ENCODE measurements at regions not wholly inside any gene's neighbourhood (a gene's known extent, or its start where the extent isn't known, plus 50 kb on each side); places are given as distances from the start of the nearest gene placed in this dataset.

DNA sequence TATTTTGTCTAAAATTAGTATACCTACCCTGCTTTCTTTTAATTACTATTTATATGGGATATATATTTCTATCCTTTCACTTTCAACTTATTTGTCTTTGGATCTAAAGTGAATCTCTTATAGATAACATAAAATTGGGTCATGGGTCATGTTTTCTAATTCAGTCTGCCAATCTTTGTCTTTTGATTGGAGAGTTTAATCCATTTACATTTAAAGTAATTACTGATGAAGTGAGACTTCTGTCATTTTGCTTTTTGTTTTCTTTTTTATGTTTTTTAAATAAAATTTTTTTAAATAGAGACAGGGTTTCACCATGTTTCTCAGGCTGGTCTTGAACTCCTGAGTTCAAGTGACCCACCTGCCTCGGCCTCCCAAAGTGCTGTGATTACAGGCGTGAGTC is 50.5 kb upstream of the PRDM1 start:
- DNase-seq (ENCODE audit: low spot score in 2 of 2) = no peak
- TF ChIP-seq POLR2A (IDR thresholded peaks at IDR 0.05) (no peak), EP300 (IDR thresholded peaks at IDR 0.05) (no peak)
- TF ChIP-seq, protein P1, sequence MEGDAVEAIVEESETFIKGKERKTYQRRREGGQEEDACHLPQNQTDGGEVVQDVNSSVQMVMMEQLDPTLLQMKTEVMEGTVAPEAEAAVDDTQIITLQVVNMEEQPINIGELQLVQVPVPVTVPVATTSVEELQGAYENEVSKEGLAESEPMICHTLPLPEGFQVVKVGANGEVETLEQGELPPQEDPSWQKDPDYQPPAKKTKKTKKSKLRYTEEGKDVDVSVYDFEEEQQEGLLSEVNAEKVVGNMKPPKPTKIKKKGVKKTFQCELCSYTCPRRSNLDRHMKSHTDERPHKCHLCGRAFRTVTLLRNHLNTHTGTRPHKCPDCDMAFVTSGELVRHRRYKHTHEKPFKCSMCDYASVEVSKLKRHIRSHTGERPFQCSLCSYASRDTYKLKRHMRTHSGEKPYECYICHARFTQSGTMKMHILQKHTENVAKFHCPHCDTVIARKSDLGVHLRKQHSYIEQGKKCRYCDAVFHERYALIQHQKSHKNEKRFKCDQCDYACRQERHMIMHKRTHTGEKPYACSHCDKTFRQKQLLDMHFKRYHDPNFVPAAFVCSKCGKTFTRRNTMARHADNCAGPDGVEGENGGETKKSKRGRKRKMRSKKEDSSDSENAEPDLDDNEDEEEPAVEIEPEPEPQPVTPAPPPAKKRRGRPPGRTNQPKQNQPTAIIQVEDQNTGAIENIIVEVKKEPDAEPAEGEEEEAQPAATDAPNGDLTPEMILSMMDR (IDR thresholded peaks at IDR 0.05) = no peak
- Histone ChIP-seq H3K36me3 (no peaks in the 10 kb centered on the region), H3K27me3 (no peaks in the 10 kb centered on the region), H3K4me1 (no peaks in the 10 kb centered on the region), H3K9me3 (peaks cover 0 to 14% (median 0%) of the 10 kb centered on the region in 4 donors), H3K27ac (no peak overlapping the region), H3K4me3 (no peak overlapping the region)
- 82 to 99% methylated on average over 2 of the region's 2 CpGs for WGBS, 2 donors

DNA sequence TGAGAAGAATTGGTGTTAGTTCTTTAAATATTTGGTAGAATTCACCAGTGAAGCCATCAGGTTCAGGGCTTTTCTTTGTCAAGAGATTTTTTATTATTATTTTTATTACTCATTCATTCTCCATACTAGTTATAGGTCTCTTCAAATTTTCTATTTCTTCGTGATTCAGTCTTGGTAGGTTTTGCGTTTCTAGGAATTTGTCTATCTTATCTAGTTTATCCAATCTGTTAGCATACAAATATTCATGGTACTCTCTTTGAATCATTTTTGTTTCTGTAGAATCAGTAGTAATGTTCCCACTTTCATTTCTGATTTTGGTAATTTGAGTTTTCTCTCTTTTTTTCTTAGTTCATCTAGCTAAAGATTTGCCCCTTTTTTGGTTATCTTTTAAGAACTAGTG is 52.3 kb upstream of the PRDM1 start:
- H3K27me3 ChIP-seq = no peaks in the 10 kb centered on the region
- TF ChIP-seq EP300 (IDR thresholded peaks at IDR 0.05) = no peak
- H3K27ac ChIP-seq = no peak overlapping the region
- no peaks in the 10 kb centered on the region for H3K4me1 ChIP-seq
- H3K36me3 ChIP-seq = no peaks in the 10 kb centered on the region
- H3K9me3 ChIP-seq = peaks cover 0 to 14% (median 0%) of the 10 kb centered on the region in 4 donors
- DNase-seq (ENCODE audit: low spot score in 2 of 2) = no peak
- 96 to 98% methylated on average over 2 of the region's 2 CpGs for WGBS, 2 donors
- no peak overlapping the region for H3K4me3 ChIP-seq

DNA sequence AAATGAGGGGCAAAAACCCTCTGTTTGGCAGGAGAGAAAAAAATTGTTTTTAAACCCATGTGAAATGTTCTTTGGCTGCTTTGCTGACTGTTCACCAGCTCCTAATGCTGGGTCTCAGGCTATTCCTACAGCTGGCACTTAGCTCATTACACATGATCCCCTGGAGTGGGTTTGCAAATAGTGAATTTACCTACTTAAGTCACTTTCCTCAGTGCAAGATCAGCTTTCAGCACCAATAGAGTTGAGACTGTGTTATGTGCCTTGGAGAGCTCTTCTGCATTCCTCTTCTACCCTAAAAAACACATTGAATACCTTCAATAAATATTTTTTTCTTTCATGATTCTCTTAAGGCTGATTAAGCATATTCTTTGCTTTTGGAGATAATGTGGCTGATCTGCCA is 58.4 kb upstream of the PRDM1 start:
- Histone ChIP-seq H3K27me3 (no peaks in the 10 kb centered on the region), H3K9me3 (no peaks in the 10 kb centered on the region), H3K36me3 (no peaks in the 10 kb centered on the region), H3K4me3 (no peak overlapping the region), H3K4me1 (peaks cover 0 to 6% (median 0%) of the 10 kb centered on the region in 4 donors), H3K27ac (no peak overlapping the region)
- TF ChIP-seq POLR2A (IDR thresholded peaks at IDR 0.05) (no peak), EP300 (IDR thresholded peaks at IDR 0.05) (no peak)
- TF ChIP-seq, protein P1 (IDR thresholded peaks at IDR 0.05) = no peak
- DNase-seq (ENCODE audit: low spot score in 2 of 2) = no peak

- Histone ChIP-seq H3K4me3 (no peak overlapping the region), H3K9me3 (no peaks in the 10 kb centered on the region), H3K36me3 (no peaks in the 10 kb centered on the region), H3K4me1 (peaks cover 0 to 6% (median 0%) of the 10 kb centered on the region in 4 donors), H3K27me3 (no peaks in the 10 kb centered on the region), H3K27ac (no peak overlapping the region)
- WGBS, 2 donors = 31 to 41% methylated on average over 17 of the region's 17 CpGs
- no peak for TF ChIP-seq POLR2A (IDR thresholded peaks at IDR 0.05)
- no peak for TF ChIP-seq EP300 (IDR thresholded peaks at IDR 0.05)
- TF ChIP-seq, protein P1 (IDR thresholded peaks at IDR 0.05) = no peak
- DNase-seq (ENCODE audit: low spot score in 2 of 2) = no peak
Observed at GRCh38 chr6:106026748-106027715, 59.1 kb upstream of the PRDM1 start.

DNA sequence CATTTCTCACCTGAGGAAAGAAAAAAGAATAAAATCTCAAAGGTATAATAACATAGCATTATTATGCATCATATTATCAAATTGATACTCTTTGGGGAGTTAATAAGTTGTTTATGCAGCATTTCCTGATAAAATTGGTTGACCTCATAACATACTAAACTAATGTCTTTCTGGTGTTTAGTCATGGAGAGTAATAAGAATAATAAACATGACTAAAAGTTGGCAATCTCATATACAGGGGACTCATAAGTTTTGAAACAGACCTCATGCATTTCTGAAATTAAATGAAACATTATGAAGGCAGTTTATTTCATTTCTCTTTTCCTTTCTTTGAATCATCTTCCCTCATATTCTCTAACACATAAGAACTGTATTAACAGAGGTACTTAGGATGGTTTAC is 60.5 kb upstream of the PRDM1 start:
- Histone ChIP-seq H3K27me3 (no peaks in the 10 kb centered on the region), H3K27ac (no peak overlapping the region), H3K4me3 (no peak overlapping the region), H3K4me1 (peaks cover 0 to 6% (median 0%) of the 10 kb centered on the region in 4 donors), H3K36me3 (no peaks in the 10 kb centered on the region), H3K9me3 (no peaks in the 10 kb centered on the region)
- TF ChIP-seq EP300 (IDR thresholded peaks at IDR 0.05) (no peak), POLR2A (IDR thresholded peaks at IDR 0.05) (no peak)
- TF ChIP-seq, protein P1 (IDR thresholded peaks at IDR 0.05) = no peak
- no peak for DNase-seq (ENCODE audit: low spot score in 2 of 2)
